ENCODE measurements at regions not wholly inside any gene's neighbourhood (a gene's known extent, or its start where the extent isn't known, plus 50 kb on each side); places are given as distances from the start of the nearest gene placed in this dataset.

GRCh38 chr5:102599289-102599688, 100.5 kb upstream of the SLCO6A1 start:
- ATAC-seq (no peak), FAIRE-seq (no peak), DNase-seq (ENCODE audit: low read depth in 1 of 2, low spot score in 1 of 2) (no peak)
- Histone ChIP-seq H3K27ac (no peak overlapping the region), H3K9me3 (no peaks in the 10 kb centered on the region), H3K4me3 (no peak overlapping the region), H3K4me1 (no peaks in the 10 kb centered on the region), H3K4me2 (no peak overlapping the region)
- TF ChIP-seq MAZ (IDR thresholded peaks at IDR 0.05; ENCODE audit: borderline replicate concordance, low read depth, low read length): no peak
- no peak for TF ChIP-seq RAD21 (conservative IDR thresholded peaks at IDR 0.05 in 1 of 2, IDR thresholded peaks at IDR 0.05 in 1 of 2)
- TF ChIP-seq ZSCAN20 (CRISPR knock-in tag; IDR thresholded peaks at IDR 0.05): no peak
- no peak for TF ChIP-seq HOXA7 (CRISPR knock-in tag; IDR thresholded peaks at IDR 0.05)
- TF ChIP-seq PHF8 (IDR thresholded peaks at IDR 0.05; ENCODE audit: borderline replicate concordance, low read depth): no peak
- no peak for TF ChIP-seq ZFP36 (IDR thresholded peaks at IDR 0.05; ENCODE audit: borderline replicate concordance, partially characterized antibody)
- no peak for TF ChIP-seq SMC3 (IDR thresholded peaks at IDR 0.05)
- no peak for TF ChIP-seq POLR2A (IDR thresholded peaks at IDR 0.05; ENCODE audit: low read length)
- TF ChIP-seq EP300 (IDR thresholded peaks at IDR 0.05): no peak
- no peak for TF ChIP-seq ELK1 (IDR thresholded peaks at IDR 0.05; ENCODE audit: low read depth, low read length)
- TF ChIP-seq RARB (CRISPR knock-in tag; IDR thresholded peaks at IDR 0.05): no peak
- TF ChIP-seq BHLHE40 (IDR thresholded peaks at IDR 0.05; ENCODE audit: low read depth, low read length): no peak
- TF ChIP-seq TFCP2L1 (CRISPR knock-in tag; IDR thresholded peaks at IDR 0.05): no peak
- TF ChIP-seq HMGXB4 (CRISPR knock-in tag; IDR thresholded peaks at IDR 0.05; ENCODE audit: borderline replicate concordance): no peak
- TF ChIP-seq MYC (IDR thresholded peaks at IDR 0.05; ENCODE audit: borderline replicate concordance, low read length): no peak
- WGBS (ENCODE audit: missing lambda C conversion rate): 34% methylated on average over 2 of the region's 2 CpGs
- ChIA-PET CTCF (no interaction called here), POLR2A (no interaction called here)

- no peak for TF ChIP-seq NR3C1 (IDR thresholded peaks at IDR 0.05)
- no peak for TF ChIP-seq CHD4 (IDR thresholded peaks at IDR 0.05; ENCODE audit: borderline replicate concordance)
- no peak for TF ChIP-seq ZC3H11A (IDR thresholded peaks at IDR 0.05)
- TF ChIP-seq ZSCAN20 (CRISPR knock-in tag; IDR thresholded peaks at IDR 0.05): no peak
- TF ChIP-seq CHD2 (IDR thresholded peaks at IDR 0.05; ENCODE audit: low read length, partially characterized antibody): no peak
- no peak for TF ChIP-seq ZFP36 (IDR thresholded peaks at IDR 0.05; ENCODE audit: borderline replicate concordance, partially characterized antibody)
- no peak for TF ChIP-seq KDM5A (IDR thresholded peaks at IDR 0.05)
- no peak for TF ChIP-seq FOSL2 (IDR thresholded peaks at IDR 0.05)
- no peak for TF ChIP-seq FOSL2 (CRISPR knock-in tag; IDR thresholded peaks at IDR 0.05)
- WGBS (ENCODE audit: missing lambda C conversion rate): 16% methylated on average over 3 of the region's 3 CpGs
- ATAC-seq: no peak
These were observed 102.2 kb upstream of the SLCO6A1 start for GRCh38 chr5:102600964-102601363.

GRCh38 chr5:102603670-102604069, 104.9 kb upstream of the SLCO6A1 start:
- CTCF ChIA-PET: no interaction called here
- no peak overlapping the region for H3K27ac ChIP-seq
- no peak overlapping the region for H3K4me3 ChIP-seq
- FAIRE-seq: no peak
- POLR2A ChIA-PET: no interaction called here
- ATAC-seq: no peak
- DNase-seq (ENCODE audit: low read depth in 1 of 2, low spot score in 1 of 2): no peak
- TF ChIP-seq NPAS2 (CRISPR knock-in tag; IDR thresholded peaks at IDR 0.05; ENCODE audit: borderline replicate concordance) (no peak), BCL3 (IDR thresholded peaks at IDR 0.05) (no peak), NFE2L2 (conservative IDR thresholded peaks at IDR 0.05; ENCODE audit: low read length) (no peak), KDM1A (IDR thresholded peaks at IDR 0.05; ENCODE audit: low read depth) (no peak), EP300 (IDR thresholded peaks at IDR 0.05) (no peak), FOSL2 (IDR thresholded peaks at IDR 0.05) (no peak), FOSL2 (CRISPR knock-in tag; IDR thresholded peaks at IDR 0.05) (no peak), USF2 (IDR thresholded peaks at IDR 0.05) (no peak), HOXA7 (CRISPR knock-in tag; IDR thresholded peaks at IDR 0.05) (no peak), MAX (IDR thresholded peaks at IDR 0.05) (no peak), TP53 (CRISPR knock-in tag; IDR thresholded peaks at IDR 0.05) (no peak), NR3C1 (IDR thresholded peaks at IDR 0.05) (no peak), EHF (CRISPR knock-in tag; IDR thresholded peaks at IDR 0.05) (no peak), SREBF2 (IDR thresholded peaks at IDR 0.05) (no peak), ZC3H11A (IDR thresholded peaks at IDR 0.05) (no peak)
- no peak overlapping the region for H3K4me2 ChIP-seq
- no peaks in the 10 kb centered on the region for H3K4me1 ChIP-seq
- H3K9me3 ChIP-seq: no peaks in the 10 kb centered on the region

More at GRCh38 chr5:102600964-102601363, 102.2 kb upstream of the SLCO6A1 start:
- FAIRE-seq (no peak), DNase-seq (ENCODE audit: low read depth in 1 of 2, low spot score in 1 of 2) (no peak)
- Histone ChIP-seq H3K4me2 (no peak overlapping the region), H3K4me1 (no peaks in the 10 kb centered on the region), H3K4me3 (no peak overlapping the region), H3K9me3 (no peaks in the 10 kb centered on the region), H3K27ac (no peak overlapping the region)
- ChIA-PET CTCF (no interaction called here), POLR2A (no interaction called here)
